Astrocyte (in vitro differentiated cells and primary cell): ENCODE measurements at regions not wholly inside any gene's neighbourhood (a gene's known extent, or its start where the extent isn't known, plus 50 kb on each side); places are given as distances from the start of the nearest gene placed in this dataset.
A peak's percentile ranks its signal among the peaks of the same experiment; 100 is the strongest.

ENCODE experiments used
- DNase-seq: peaks from one replicate; pipeline ENCODE4 v3.0.0-alpha.2; 2010; ENCODE audit warnings: low read depth
- FAIRE-seq: peaks from 2 replicates; lab custom pipeline; 2011; peaks lifted over from hg19 to GRCh38; lab: Jason Lieb, UNC
- H2AFZ ChIP-seq: 2 replicates; pipeline ENCODE4 v1.6.0; 2012; ENCODE audit warnings: low read depth, low read length, inconsistent platforms
- H3K27ac ChIP-seq: 2 replicates; pipeline ENCODE4 v1.5.1; 2011; ENCODE audit warnings: low read depth, low read length, inconsistent platforms
- H3K27me3 ChIP-seq: 2 replicates; pipeline ENCODE4 v1.6.0; 2011; ENCODE audit warnings: low read length, inconsistent platforms; ENCODE audit not compliant: insufficient read depth
- H3K36me3 ChIP-seq: 2 replicates; pipeline ENCODE4 v1.5.1; 2011; ENCODE audit warnings: low read length, inconsistent platforms; ENCODE audit not compliant: insufficient read depth
- H3K4me1 ChIP-seq: 2 replicates; pipeline ENCODE4 v1.5.1; 2011; ENCODE audit warnings: low read length, inconsistent platforms; ENCODE audit not compliant: insufficient read depth
- H3K4me2 ChIP-seq: 2 replicates; pipeline ENCODE4 v1.6.0; 2012; ENCODE audit warnings: low read length, inconsistent platforms
- H3K4me3 ChIP-seq: 2 replicates; pipeline ENCODE4 v1.5.1; 2011; ENCODE audit warnings: low read depth, mild to moderate bottlenecking, low read length, inconsistent platforms; ENCODE audit not compliant: insufficient read depth
- H3K79me2 ChIP-seq: 2 replicates; pipeline ENCODE4 v1.6.0; 2012; ENCODE audit warnings: mild to moderate bottlenecking, low read length, inconsistent platforms; ENCODE audit not compliant: insufficient read depth
- H3K9ac ChIP-seq: 2 replicates; pipeline ENCODE4 v1.6.0; 2012; ENCODE audit warnings: mild to moderate bottlenecking, low read length, inconsistent platforms
- H3K9me3 ChIP-seq: 2 replicates; pipeline ENCODE4 v1.5.1; 2012; ENCODE audit warnings: low read depth, mild to moderate bottlenecking, low read length, inconsistent platforms; ENCODE audit not compliant: insufficient read depth
- H4K20me1 ChIP-seq: 2 replicates; pipeline ENCODE4 v1.6.0; 2012; ENCODE audit warnings: low read length, inconsistent platforms; ENCODE audit not compliant: insufficient read depth
- H3K27ac Mint-ChIP-seq: one replicate; pipeline ENCODE4 v1.8.0; 2021; ENCODE audit warnings: mild to moderate bottlenecking, mixed read lengths; ENCODE audit not compliant: unreplicated experiment
- H3K27me3 Mint-ChIP-seq: one replicate; pipeline ENCODE4 v1.8.0; 2021; ENCODE audit warnings: low read depth, mixed read lengths; ENCODE audit not compliant: unreplicated experiment
- H3K36me3 Mint-ChIP-seq: one replicate; pipeline ENCODE4 v1.8.0; 2021; ENCODE audit warnings: low read depth, mixed read lengths; ENCODE audit not compliant: unreplicated experiment
- H3K4me1 Mint-ChIP-seq: one replicate; pipeline ENCODE4 v1.8.0; 2021; ENCODE audit warnings: low read depth, mixed read lengths; ENCODE audit not compliant: unreplicated experiment
- H3K4me3 Mint-ChIP-seq: one replicate; pipeline ENCODE4 v1.8.0; 2021; ENCODE audit warnings: mild to moderate bottlenecking, moderate library complexity, mixed read lengths; ENCODE audit not compliant: unreplicated experiment
- H3K9me3 Mint-ChIP-seq: one replicate; pipeline ENCODE4 v1.8.0; 2021; ENCODE audit warnings: mild to moderate bottlenecking, mixed read lengths; ENCODE audit not compliant: unreplicated experiment
- EZH2 ChIP-seq: IDR thresholded peaks from 2 replicates; pipeline ENCODE4 v1.6.1; 2012; ENCODE audit warnings: mild to moderate bottlenecking, low read length, inconsistent platforms; ENCODE audit not compliant: insufficient read depth
- TF ChIP-seq, protein P1 (sequence below): IDR thresholded peaks from 2 replicates; pipeline ENCODE4 v1.5.1; 2011; ENCODE audit warnings: low read depth, mild to moderate bottlenecking, inconsistent platforms, low read length, moderate library complexity; ENCODE audit not compliant: insufficient read depth

DNA sequence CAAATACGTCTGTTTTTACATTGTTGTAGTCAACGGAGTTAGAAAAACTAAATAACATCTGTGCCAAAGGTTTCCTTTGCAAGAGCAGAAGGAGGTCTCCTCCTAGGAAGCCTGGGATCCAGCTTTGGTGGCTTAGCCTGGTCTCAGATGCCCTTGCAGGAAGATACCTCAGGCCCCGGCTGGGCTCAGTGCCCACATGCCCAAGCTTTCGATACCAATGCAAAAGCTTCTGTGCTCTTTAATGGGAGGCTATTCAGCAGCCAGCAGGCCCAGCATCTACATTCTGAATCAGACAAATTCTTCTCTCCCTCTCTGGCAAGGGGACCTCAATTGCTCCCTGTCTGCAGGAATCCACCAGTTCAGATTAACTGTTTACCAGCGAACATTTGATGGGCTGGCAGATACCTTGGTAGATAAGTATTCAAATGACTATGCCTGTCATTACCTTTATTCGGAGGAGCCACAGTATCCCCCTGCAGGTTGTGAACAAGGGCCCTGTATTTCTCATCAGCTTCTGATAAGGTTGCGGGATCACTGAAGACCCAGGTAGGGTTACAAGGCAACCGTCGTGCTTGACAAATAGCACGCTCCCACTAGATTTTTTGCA is 180.1 kb upstream of the KBTBD8 start:
- H3K27ac ChIP-seq, result no peak overlapping the region
- FAIRE-seq (no peak), DNase-seq (no peak)
- no peaks in the 10 kb centered on the region for H3K36me3 ChIP-seq
- peaks cover 9% of the 10 kb centered on the region for H3K4me1 Mint-ChIP-seq
- no peak overlapping the region for H2AFZ ChIP-seq
- no peak overlapping the region for H3K4me3 ChIP-seq
- H3K4me2 ChIP-seq, result no peak overlapping the region
- no peaks in the 10 kb centered on the region for H3K79me2 ChIP-seq
- TF ChIP-seq EZH2, result no peak
- TF ChIP-seq, protein P1, sequence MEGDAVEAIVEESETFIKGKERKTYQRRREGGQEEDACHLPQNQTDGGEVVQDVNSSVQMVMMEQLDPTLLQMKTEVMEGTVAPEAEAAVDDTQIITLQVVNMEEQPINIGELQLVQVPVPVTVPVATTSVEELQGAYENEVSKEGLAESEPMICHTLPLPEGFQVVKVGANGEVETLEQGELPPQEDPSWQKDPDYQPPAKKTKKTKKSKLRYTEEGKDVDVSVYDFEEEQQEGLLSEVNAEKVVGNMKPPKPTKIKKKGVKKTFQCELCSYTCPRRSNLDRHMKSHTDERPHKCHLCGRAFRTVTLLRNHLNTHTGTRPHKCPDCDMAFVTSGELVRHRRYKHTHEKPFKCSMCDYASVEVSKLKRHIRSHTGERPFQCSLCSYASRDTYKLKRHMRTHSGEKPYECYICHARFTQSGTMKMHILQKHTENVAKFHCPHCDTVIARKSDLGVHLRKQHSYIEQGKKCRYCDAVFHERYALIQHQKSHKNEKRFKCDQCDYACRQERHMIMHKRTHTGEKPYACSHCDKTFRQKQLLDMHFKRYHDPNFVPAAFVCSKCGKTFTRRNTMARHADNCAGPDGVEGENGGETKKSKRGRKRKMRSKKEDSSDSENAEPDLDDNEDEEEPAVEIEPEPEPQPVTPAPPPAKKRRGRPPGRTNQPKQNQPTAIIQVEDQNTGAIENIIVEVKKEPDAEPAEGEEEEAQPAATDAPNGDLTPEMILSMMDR, result no peak
- H3K9me3 Mint-ChIP-seq, result no peaks in the 10 kb centered on the region
- no peak overlapping the region for H3K9ac ChIP-seq
- peaks cover 3% of the 10 kb centered on the region for H3K27me3 ChIP-seq
- H3K27me3 Mint-ChIP-seq, result no peaks in the 10 kb centered on the region
- no peaks in the 10 kb centered on the region for H4K20me1 ChIP-seq
- H3K4me3 Mint-ChIP-seq, result no peak overlapping the region
- no peaks in the 10 kb centered on the region for H3K36me3 Mint-ChIP-seq
- H3K27ac Mint-ChIP-seq, result no peak overlapping the region
- no peaks in the 10 kb centered on the region for H3K4me1 ChIP-seq
- H3K9me3 ChIP-seq, result no peaks in the 10 kb centered on the region

DNA sequence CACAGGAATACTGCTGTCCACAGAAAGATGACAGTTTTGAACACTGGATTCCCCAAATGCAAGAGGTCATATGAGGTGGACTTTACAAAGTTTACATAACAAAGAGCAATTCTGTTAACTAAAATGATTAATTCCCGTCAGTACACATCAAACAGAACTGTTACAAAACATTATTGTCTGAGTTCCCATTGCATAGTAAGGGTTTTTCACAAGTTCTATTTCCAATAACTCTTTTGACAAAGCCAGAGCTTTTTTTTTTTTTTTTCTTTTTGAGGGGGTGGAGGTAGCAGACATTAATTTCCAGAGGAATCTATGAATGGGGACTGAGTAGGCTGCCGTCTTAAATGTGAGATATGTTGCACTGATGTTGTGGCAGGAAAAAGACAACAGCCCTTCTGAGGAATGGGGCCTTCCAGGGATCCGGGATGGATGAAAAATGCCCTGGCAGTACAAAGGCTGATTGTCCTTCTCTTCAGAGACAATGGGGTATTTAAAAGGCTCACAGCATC is 178.1 kb upstream of the KBTBD8 start:
- Histone ChIP-seq H3K27ac (no peak overlapping the region), H3K36me3 (no peaks in the 10 kb centered on the region), H3K9ac (no peak overlapping the region), H3K9me3 (no peaks in the 10 kb centered on the region), H3K4me3 (no peak overlapping the region), H2AFZ (no peak overlapping the region), H3K4me1 (no peaks in the 10 kb centered on the region), H3K79me2 (no peaks in the 10 kb centered on the region), H4K20me1 (no peaks in the 10 kb centered on the region), H3K27me3 (peaks cover 3% of the 10 kb centered on the region), H3K4me2 (no peak overlapping the region)
- Mint-ChIP-seq H3K27ac (peak overlapping the region; percentile 41), H3K4me1 (peaks cover 9% of the 10 kb centered on the region), H3K4me3 (no peak overlapping the region), H3K9me3 (no peaks in the 10 kb centered on the region), H3K27me3 (peaks cover 5% of the 10 kb centered on the region), H3K36me3 (no peaks in the 10 kb centered on the region)
- TF ChIP-seq, protein P1, result no peak
- TF ChIP-seq EZH2, result no peak
- no peak for DNase-seq
- FAIRE-seq, result no peak
